Breast epithelium (tissue), 3 donors: ENCODE measurements at regions not wholly inside any gene's neighbourhood (a gene's known extent, or its start where the extent isn't known, plus 50 kb on each side); places are given as distances from the start of the nearest gene placed in this dataset.

Experiments
- POLR2A ChIP-seq: fragments of 450-650 bp; IDR thresholded peaks from one replicate; pipeline ENCODE4 v1.6.1; 2016; ENCODE audit warnings: antibody characterized with exemption, mild to moderate bottlenecking, moderate library complexity
- POLR2AphosphoS5 ChIP-seq, 3 donors: sonication (generic); formaldehyde crosslinking; IDR thresholded peaks; one replicate each; pipeline ENCODE4 v1.6.1; 2017; ENCODE audit warnings: antibody characterized with exemption in 3 of 3

DNA sequence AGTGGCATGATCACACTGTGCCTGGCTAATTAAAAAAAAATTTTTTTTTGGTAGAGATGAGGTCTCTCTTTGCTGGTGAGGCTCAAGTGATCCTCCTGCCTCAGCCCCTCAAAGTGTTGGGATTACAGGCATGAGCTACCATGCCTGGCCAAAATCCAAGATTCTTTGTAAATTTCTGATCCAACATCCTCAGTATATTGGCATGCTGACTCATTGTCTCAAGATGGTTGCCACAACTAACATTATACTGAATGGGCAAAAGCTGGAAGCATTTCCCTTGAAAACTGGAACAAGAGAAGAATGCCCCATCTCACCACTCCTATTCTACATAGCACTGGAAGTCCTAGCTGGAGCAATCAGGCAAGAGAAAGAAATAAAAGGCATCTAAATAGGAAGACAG is 100.0 kb downstream of the KLF5 start:
- TF ChIP-seq POLR2A (no peak), POLR2AphosphoS5 (IDR thresholded peaks at IDR 0.05) (no peak)
